B cell (primary cell): ENCODE measurements at regions not wholly inside any gene's neighbourhood (a gene's known extent, or its start where the extent isn't known, plus 50 kb on each side); places are given as distances from the start of the nearest gene placed in this dataset.

Experiments
- ATAC-seq: fragments of 200-7000 bp; cut with Tn5 transposase; one replicate; pipeline ENCODE4 v1.10.0; 2021; ENCODE audit warnings: low read depth, mild to moderate bottlenecking, moderate number of reproducible peaks, moderate library complexity
- CTCF ChIA-PET: fragments of 350-600 bp; sonication (Branson Sonifier 250); formaldehyde crosslinking; loops from one replicate; lab custom pipeline; 2021; ENCODE audit warnings: antibody characterized with exemption, inconsistent platforms; lab: Charles Lee
- POLR2A ChIA-PET: fragments of 350-600 bp; sonication (Branson Sonifier 250); formaldehyde crosslinking; loops from one replicate; lab custom pipeline; 2021; ENCODE audit warnings: antibody characterized with exemption; lab: Charles Lee
- DNase-seq: peaks from one replicate; pipeline ENCODE4 v3.0.0; 2013
- H2AFZ ChIP-seq: 2 replicates; pipeline ENCODE4 v1.6.1; 2012; ENCODE audit warnings: mild to moderate bottlenecking, low read depth, low read length; ENCODE audit not compliant: insufficient read depth, poor library complexity, severe bottlenecking
- H3K27ac ChIP-seq, 2 donors: 1 replicate in 1 of 2; 2 replicates in 1 of 2; pipeline ENCODE4 v1.5.1; 2012 to 2013; ENCODE audit warnings: low read length in 2 of 2, mild to moderate bottlenecking in 2 of 2, moderate library complexity in 1 of 2
- H3K27me3 ChIP-seq, 4 experiments: fragments of 200-600 bp in 1 of 4; sonication (generic) in 1 of 4; replicated peaks in 1 of 4; 1 replicate in 2 of 4; 2 replicates in 2 of 4; pipeline versions ENCODE4 v1.6.1 to v1.7.0; 2013 to 2016; ENCODE audit warnings: low read length in 3 of 4, mild to moderate bottlenecking in 2 of 4, mixed read lengths in 1 of 4, moderate library complexity in 1 of 4; ENCODE audit not compliant: insufficient read depth in 4 of 4, control insufficient read depth in 3 of 4; ENCODE audit errors: control extremely low read depth in 1 of 4
- H3K36me3 ChIP-seq, 2 experiments: replicated peaks in 1 of 2; 1 replicate in 1 of 2; 2 replicates in 1 of 2; pipeline versions ENCODE4 v1.6.1 to v1.7.1; 2013; ENCODE audit warnings: low read length in 1 of 2; ENCODE audit not compliant: insufficient read depth in 2 of 2, control insufficient read depth in 1 of 2; ENCODE audit errors: control extremely low read depth in 1 of 2, extremely low read depth in 1 of 2
- H3K4me1 ChIP-seq, 2 donors: fragments of 200-600 bp in 1 of 2; sonication (generic) in 1 of 2; 1 replicate in 1 of 2; 2 replicates in 1 of 2; pipeline versions ENCODE4 v1.5.1 to v1.6.1; 2013 to 2017; ENCODE audit warnings: low read length in 2 of 2; ENCODE audit not compliant: control insufficient read depth in 2 of 2, insufficient read depth in 2 of 2
- H3K4me2 ChIP-seq: replicated peaks from 2 replicates; pipeline ENCODE3; 2012; ENCODE audit warnings: mild to moderate bottlenecking, low read depth, low read length; ENCODE audit not compliant: poor library complexity, severe bottlenecking
- H3K4me3 ChIP-seq, 5 experiments: fragments of 200-600 bp in 1 of 5; sonication (generic) in 1 of 5; 1 replicate in 3 of 5; 2 replicates in 2 of 5; pipeline versions ENCODE4 v1.5.1 to v1.7.0; 2011 to 2016; ENCODE audit warnings: low read length in 4 of 5, mild to moderate bottlenecking in 4 of 5, low read depth in 2 of 5, control low read depth in 1 of 5, moderate library complexity in 1 of 5; ENCODE audit not compliant: insufficient read depth in 1 of 5; ENCODE audit errors: control extremely low read depth in 1 of 5, extremely low read depth in 1 of 5
- H3K79me2 ChIP-seq: fragments of 200-600 bp; sonication (generic); one replicate; pipeline ENCODE4 v1.6.0; 2016; ENCODE audit warnings: low read length; ENCODE audit not compliant: control insufficient read depth, insufficient read depth
- H3K9ac ChIP-seq: fragments of 200-600 bp; sonication (generic); 2 replicates; pipeline ENCODE4 v1.6.1; 2017; ENCODE audit warnings: mild to moderate bottlenecking, low read length, moderate library complexity
- H3K9me3 ChIP-seq, 3 donors: one replicate each; pipeline versions ENCODE4 v1.6.1 to v1.7.1; 2013; ENCODE audit warnings: low read length in 2 of 3; ENCODE audit not compliant: control insufficient read depth in 2 of 3, insufficient read depth in 1 of 3; ENCODE audit errors: control extremely low read depth in 1 of 3
- H4K20me1 ChIP-seq: 2 replicates; pipeline ENCODE4 v1.6.0; 2012; ENCODE audit warnings: mild to moderate bottlenecking, low read length; ENCODE audit not compliant: insufficient read depth, control insufficient read depth, poor library complexity, severe bottlenecking
- H3K27ac Mint-ChIP-seq: one replicate; pipeline ENCODE4 v1.8.0; 2021; ENCODE audit warnings: mixed read lengths
- H3K27me3 Mint-ChIP-seq: one replicate; pipeline ENCODE4 v1.8.0; 2021; ENCODE audit warnings: mixed read lengths
- H3K4me1 Mint-ChIP-seq: one replicate; pipeline ENCODE4 v1.8.0; 2021; ENCODE audit warnings: mixed read lengths
- H3K4me3 Mint-ChIP-seq: one replicate; pipeline ENCODE4 v1.8.0; 2021; ENCODE audit warnings: mixed read lengths
- H3K9me3 Mint-ChIP-seq: one replicate; pipeline ENCODE4 v1.8.0; 2022; ENCODE audit warnings: mixed read lengths; ENCODE audit not compliant: insufficient read depth
- CTCF ChIP-seq: fragments of 200-600 bp; IDR thresholded peaks from one replicate; pipeline ENCODE4 v1.8.0; 2022; ENCODE audit warnings: antibody characterized with exemption, mild to moderate bottlenecking
- EZH2 ChIP-seq: IDR thresholded peaks from 2 replicates; pipeline ENCODE4 v1.6.1; 2012; ENCODE audit warnings: borderline replicate concordance, low read depth, mild to moderate bottlenecking, moderate library complexity, low read length; ENCODE audit not compliant: insufficient read depth, poor library complexity, severe bottlenecking
- WGBS: methylation state at CpG from one replicate; pipeline ENCODE4 v1.1.5; 2013; ENCODE audit warnings: missing lambda C conversion rate; ENCODE audit not compliant: insufficient coverage; 5-methylcytosine and 5-hydroxymethylcytosine counted together
- intact Hi-C: fragments of 100-400 bp; cut with micrococcal nuclease; formaldehyde crosslinking; loops from one replicate; pipeline ENCODE4 v1.10.0; 2022

GRCh38 chr6:14601490-14601889, 483.9 kb downstream of the CD83 start:
- peaks cover 24% of the 10 kb centered on the region for H3K4me1 Mint-ChIP-seq
- H3K4me1 ChIP-seq = peaks cover 25 to 27% of the 10 kb centered on the region in 2 donors
- no peak overlapping the region for H3K4me3 Mint-ChIP-seq
- TF ChIP-seq EZH2 (no peak), CTCF (no peak)
- H2AFZ ChIP-seq = no peak overlapping the region
- CTCF ChIA-PET = interaction anchor here (1.5 kb wide), 1 partner anchor 13 kb away, joined by 4 read pairs; no protein-coding TSS in a partner anchor
- H3K4me2 ChIP-seq = no peak overlapping the region
- H3K27ac ChIP-seq = no peak overlapping the region
- H3K27me3 ChIP-seq = no peaks in the 10 kb centered on the region
- H3K27ac Mint-ChIP-seq = no peak overlapping the region
- ATAC-seq (no peak), DNase-seq (no peak)
- intact Hi-C loops = no loop called here
- no peak overlapping the region for H3K4me3 ChIP-seq
- POLR2A ChIA-PET = interaction anchor here (0.5 kb wide), 1 partner anchor 910 kb away, joined by 3 read pairs; no protein-coding TSS in a partner anchor
- H4K20me1 ChIP-seq = no peaks in the 10 kb centered on the region
- no peaks in the 10 kb centered on the region for H3K79me2 ChIP-seq
- WGBS = 95% methylated on average over 5 of the region's 7 CpGs
- H3K9me3 Mint-ChIP-seq = no peaks in the 10 kb centered on the region
- H3K36me3 ChIP-seq = no peaks in the 10 kb centered on the region
- no peaks in the 10 kb centered on the region for H3K27me3 Mint-ChIP-seq
- H3K9ac ChIP-seq = no peak overlapping the region
- peaks cover 0 to 3% (median 0%) of the 10 kb centered on the region in 3 donors for H3K9me3 ChIP-seq

- 97% methylated on average over 4 of the region's 5 CpGs for WGBS
- ChIA-PET POLR2A (interaction anchor here (1.1 kb wide), 1 partner anchor 14 kb away, joined by 3 read pairs; no protein-coding TSS in a partner anchor), CTCF (no interaction called here)
- intact Hi-C loops = no loop called here
- Histone ChIP-seq H3K27me3 (no peaks in the 10 kb centered on the region), H3K36me3 (no peaks in the 10 kb centered on the region), H3K9me3 (peaks cover 0 to 3% (median 0%) of the 10 kb centered on the region in 3 donors), H2AFZ (no peak overlapping the region), H3K4me2 (no peak overlapping the region), H3K4me1 (peaks cover 14% of the 10 kb centered on the region in 2 donors), H3K27ac (no peak overlapping the region), H4K20me1 (no peaks in the 10 kb centered on the region), H3K9ac (no peak overlapping the region), H3K79me2 (no peaks in the 10 kb centered on the region), H3K4me3 (no peak overlapping the region)
- Mint-ChIP-seq H3K9me3 (no peaks in the 10 kb centered on the region), H3K27me3 (peaks cover 3% of the 10 kb centered on the region), H3K4me3 (no peak overlapping the region), H3K27ac (no peak overlapping the region), H3K4me1 (peaks cover 28% of the 10 kb centered on the region)
- ATAC-seq (no peak), DNase-seq (no peak)
- TF ChIP-seq CTCF (no peak), EZH2 (no peak)
Observed at GRCh38 chr6:14606353-14606752, 488.8 kb downstream of the CD83 start.
